ENCODE measurements at regions not wholly inside any gene's neighbourhood (a gene's known extent, or its start where the extent isn't known, plus 50 kb on each side); places are given as distances from the start of the nearest gene placed in this dataset.

DNA sequence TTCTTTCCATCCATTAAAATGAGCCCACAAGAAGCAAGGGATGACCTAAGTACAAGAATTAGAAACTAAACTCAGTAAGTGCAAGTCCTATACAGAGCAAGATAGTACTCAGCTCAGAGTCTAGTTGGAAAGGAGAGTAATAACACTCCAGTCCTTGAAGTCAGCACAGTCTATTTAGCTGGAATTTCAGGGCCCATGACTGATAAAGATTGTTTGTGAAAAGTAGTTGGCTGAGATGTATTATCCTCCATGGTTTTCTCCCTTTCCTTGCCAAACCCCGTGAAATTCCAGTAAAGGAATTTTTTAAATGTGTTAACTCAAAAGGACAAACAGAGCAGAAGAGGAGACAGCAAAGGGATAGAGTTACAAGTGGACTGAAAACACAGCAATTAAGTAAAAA, 127.2 kb upstream of the STT3B start (continued):
- TF ChIP-seq SYNCRIP (IDR thresholded peaks at IDR 0.05; ENCODE audit: insufficient read depth, low read depth, low read length), result no peak

DNA sequence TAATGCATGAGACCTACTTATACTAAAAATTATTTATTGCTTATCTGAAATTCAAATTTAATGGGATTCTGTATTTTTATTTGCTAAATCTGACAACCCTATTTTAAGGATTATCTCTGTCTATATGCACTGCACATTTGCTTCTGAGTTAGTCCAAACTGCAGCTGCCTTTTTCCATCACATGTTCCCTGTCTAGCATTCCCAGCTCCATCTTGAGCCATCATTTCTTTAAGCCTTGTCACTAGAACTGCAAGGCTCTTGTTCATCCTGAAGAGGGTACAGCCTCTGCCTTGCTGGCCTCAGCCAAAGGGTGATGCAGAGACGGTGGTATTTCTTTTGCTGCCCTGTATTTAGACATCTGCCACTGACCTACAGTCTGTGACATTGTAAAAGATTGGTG, 125.8 kb upstream of the STT3B start:
- H3K9me3 ChIP-seq (ENCODE audit: low read length), result no peaks in the 10 kb centered on the region
- ChIA-PET CTCF (ENCODE audit: low intra/inter-chr PET ratio, low total read pairs) (no interaction called here), POLR2A (no interaction called here)
- no peak overlapping the region for H3K4me2 ChIP-seq (ENCODE audit: low read depth, low read length)
- no peak for TF ChIP-seq SOX5 (CRISPR knock-in tag; IDR thresholded peaks at IDR 0.05; ENCODE audit: borderline replicate concordance)
- TF ChIP-seq, protein P1, sequence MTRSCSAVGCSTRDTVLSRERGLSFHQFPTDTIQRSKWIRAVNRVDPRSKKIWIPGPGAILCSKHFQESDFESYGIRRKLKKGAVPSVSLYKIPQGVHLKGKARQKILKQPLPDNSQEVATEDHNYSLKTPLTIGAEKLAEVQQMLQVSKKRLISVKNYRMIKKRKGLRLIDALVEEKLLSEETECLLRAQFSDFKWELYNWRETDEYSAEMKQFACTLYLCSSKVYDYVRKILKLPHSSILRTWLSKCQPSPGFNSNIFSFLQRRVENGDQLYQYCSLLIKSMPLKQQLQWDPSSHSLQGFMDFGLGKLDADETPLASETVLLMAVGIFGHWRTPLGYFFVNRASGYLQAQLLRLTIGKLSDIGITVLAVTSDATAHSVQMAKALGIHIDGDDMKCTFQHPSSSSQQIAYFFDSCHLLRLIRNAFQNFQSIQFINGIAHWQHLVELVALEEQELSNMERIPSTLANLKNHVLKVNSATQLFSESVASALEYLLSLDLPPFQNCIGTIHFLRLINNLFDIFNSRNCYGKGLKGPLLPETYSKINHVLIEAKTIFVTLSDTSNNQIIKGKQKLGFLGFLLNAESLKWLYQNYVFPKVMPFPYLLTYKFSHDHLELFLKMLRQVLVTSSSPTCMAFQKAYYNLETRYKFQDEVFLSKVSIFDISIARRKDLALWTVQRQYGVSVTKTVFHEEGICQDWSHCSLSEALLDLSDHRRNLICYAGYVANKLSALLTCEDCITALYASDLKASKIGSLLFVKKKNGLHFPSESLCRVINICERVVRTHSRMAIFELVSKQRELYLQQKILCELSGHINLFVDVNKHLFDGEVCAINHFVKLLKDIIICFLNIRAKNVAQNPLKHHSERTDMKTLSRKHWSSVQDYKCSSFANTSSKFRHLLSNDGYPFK (CRISPR knock-in tag; IDR thresholded peaks at IDR 0.05; ENCODE audit: borderline replicate concordance), result no peak
- no peak for TF ChIP-seq ZNF75D (CRISPR knock-in tag; IDR thresholded peaks at IDR 0.05; ENCODE audit: borderline replicate concordance)
- TF ChIP-seq ERF (CRISPR knock-in tag; IDR thresholded peaks at IDR 0.05), result no peak
- no peak for TF ChIP-seq ZNF232 (CRISPR knock-in tag; IDR thresholded peaks at IDR 0.05; ENCODE audit: borderline replicate concordance)
- TF ChIP-seq TGIF2 (CRISPR knock-in tag; IDR thresholded peaks at IDR 0.05), result no peak
- TF ChIP-seq SUZ12 (IDR thresholded peaks at IDR 0.05; ENCODE audit: low read depth, low read length), result no peak
- no peak for TF ChIP-seq ZNF251 (CRISPR knock-in tag; IDR thresholded peaks at IDR 0.05)
- no peak for TF ChIP-seq MIER2 (CRISPR knock-in tag; IDR thresholded peaks at IDR 0.05)
- TF ChIP-seq SMAD3 (CRISPR knock-in tag; IDR thresholded peaks at IDR 0.05), result no peak
- TF ChIP-seq, protein P2, sequence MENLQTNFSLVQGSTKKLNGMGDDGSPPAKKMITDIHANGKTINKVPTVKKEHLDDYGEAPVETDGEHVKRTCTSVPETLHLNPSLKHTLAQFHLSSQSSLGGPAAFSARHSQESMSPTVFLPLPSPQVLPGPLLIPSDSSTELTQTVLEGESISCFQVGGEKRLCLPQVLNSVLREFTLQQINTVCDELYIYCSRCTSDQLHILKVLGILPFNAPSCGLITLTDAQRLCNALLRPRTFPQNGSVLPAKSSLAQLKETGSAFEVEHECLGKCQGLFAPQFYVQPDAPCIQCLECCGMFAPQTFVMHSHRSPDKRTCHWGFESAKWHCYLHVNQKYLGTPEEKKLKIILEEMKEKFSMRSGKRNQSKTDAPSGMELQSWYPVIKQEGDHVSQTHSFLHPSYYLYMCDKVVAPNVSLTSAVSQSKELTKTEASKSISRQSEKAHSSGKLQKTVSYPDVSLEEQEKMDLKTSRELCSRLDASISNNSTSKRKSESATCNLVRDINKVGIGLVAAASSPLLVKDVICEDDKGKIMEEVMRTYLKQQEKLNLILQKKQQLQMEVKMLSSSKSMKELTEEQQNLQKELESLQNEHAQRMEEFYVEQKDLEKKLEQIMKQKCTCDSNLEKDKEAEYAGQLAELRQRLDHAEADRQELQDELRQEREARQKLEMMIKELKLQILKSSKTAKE (CRISPR knock-in tag; IDR thresholded peaks at IDR 0.05; ENCODE audit: borderline replicate concordance), result no peak
- TF ChIP-seq CCDC6 (CRISPR knock-in tag; IDR thresholded peaks at IDR 0.05), result no peak
- TF ChIP-seq ZNF138 (CRISPR knock-in tag; IDR thresholded peaks at IDR 0.05; ENCODE audit: low read depth), result no peak
- TF ChIP-seq ZNF546 (CRISPR knock-in tag; conservative IDR thresholded peaks at IDR 0.05), result no peak
- TF ChIP-seq, protein P3, sequence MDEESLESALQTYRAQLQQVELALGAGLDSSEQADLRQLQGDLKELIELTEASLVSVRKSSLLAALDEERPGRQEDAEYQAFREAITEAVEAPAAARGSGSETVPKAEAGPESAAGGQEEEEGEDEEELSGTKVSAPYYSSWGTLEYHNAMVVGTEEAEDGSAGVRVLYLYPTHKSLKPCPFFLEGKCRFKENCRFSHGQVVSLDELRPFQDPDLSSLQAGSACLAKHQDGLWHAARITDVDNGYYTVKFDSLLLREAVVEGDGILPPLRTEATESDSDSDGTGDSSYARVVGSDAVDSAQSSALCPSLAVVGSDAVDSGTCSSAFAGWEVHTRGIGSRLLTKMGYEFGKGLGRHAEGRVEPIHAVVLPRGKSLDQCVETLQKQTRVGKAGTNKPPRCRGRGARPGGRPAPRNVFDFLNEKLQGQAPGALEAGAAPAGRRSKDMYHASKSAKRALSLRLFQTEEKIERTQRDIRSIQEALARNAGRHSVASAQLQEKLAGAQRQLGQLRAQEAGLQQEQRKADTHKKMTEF (CRISPR knock-in tag; IDR thresholded peaks at IDR 0.05), result no peak
- TF ChIP-seq ZNF615 (CRISPR knock-in tag; IDR thresholded peaks at IDR 0.05; ENCODE audit: borderline replicate concordance), result no peak
- TF ChIP-seq GATAD1 (CRISPR knock-in tag; IDR thresholded peaks at IDR 0.05), result no peak
- TF ChIP-seq ZNF724P (CRISPR knock-in tag; IDR thresholded peaks at IDR 0.05; ENCODE audit: borderline replicate concordance), result no peak
- H3K36me3 ChIP-seq (replicated peaks in 1 of 2; ENCODE audit: control insufficient read depth in 1 of 2, insufficient read depth in 2 of 2, low read length in 2 of 2), result no peaks in the 10 kb centered on the region
- intact Hi-C loops (cut with micrococcal nuclease; ENCODE audit: unreplicated experiment) (no loop called here), in situ Hi-C loops (cut with HindIII; ENCODE audit: extremely low pct_ligation_motif_present, low pct_unique_long_range_greater_than_20kb) (no loop called here)
- H3K27ac ChIP-seq (ENCODE audit: extremely low read length, insufficient read depth, low read length), result no peak overlapping the region
- H2AFZ ChIP-seq (ENCODE audit: low read length), result no peak overlapping the region
- 0 out of 2 replicates have a peak, but pooled peaks cover 7% of the 10 kb centered on the region for H3K4me1 ChIP-seq (ENCODE audit: insufficient read depth, low read length)
- no peak for ATAC-seq
- no peaks in the 10 kb centered on the region; a peak in 1 of 5 replicates for H3K27me3 ChIP-seq (ENCODE audit: control insufficient read depth in 1 of 2, insufficient read depth in 2 of 2, low read length in 2 of 2)
- H4K20me1 ChIP-seq (ENCODE audit: insufficient read depth, low read length), result no peaks in the 10 kb centered on the region
- 88% methylated on average over 1 of the region's 1 CpG for WGBS (ENCODE audit: low lambda C conversion rate)
- no TSS peak for BruUV-seq (replicated peaks)
- H3K9ac ChIP-seq (ENCODE audit: insufficient read depth, low read depth, low read length), result no peak overlapping the region
- no peak for FAIRE-seq
- no peaks in the 10 kb centered on the region for H3K79me2 ChIP-seq (ENCODE audit: insufficient read depth, low read length)
- DNase-seq (ENCODE audit: low spot score), result no peak
- H3K4me3 ChIP-seq (replicated peaks in 1 of 3; ENCODE audit: insufficient read depth in 1 of 3, low read depth in 2 of 3, low read length in 3 of 3), result no peak overlapping the region

All from HepG2 (cell line).